Kidney glomerular epithelial cell (primary cell): ENCODE measurements at regions not wholly inside any gene's neighbourhood (a gene's known extent, or its start where the extent isn't known, plus 50 kb on each side); places are given as distances from the start of the nearest gene placed in this dataset.
A peak's percentile ranks its signal among the peaks of the same experiment; 100 is the strongest.
"Not testable (repeated sequence)": the region's sequence is repeated elsewhere in the genome, so short reads cannot be mapped to it uniquely, and the experiment has no call there.

Experiments used
- DNase-seq: peaks from one replicate; lab custom pipeline; 2025; lab: John Stamatoyannopoulos, UW

DNA sequence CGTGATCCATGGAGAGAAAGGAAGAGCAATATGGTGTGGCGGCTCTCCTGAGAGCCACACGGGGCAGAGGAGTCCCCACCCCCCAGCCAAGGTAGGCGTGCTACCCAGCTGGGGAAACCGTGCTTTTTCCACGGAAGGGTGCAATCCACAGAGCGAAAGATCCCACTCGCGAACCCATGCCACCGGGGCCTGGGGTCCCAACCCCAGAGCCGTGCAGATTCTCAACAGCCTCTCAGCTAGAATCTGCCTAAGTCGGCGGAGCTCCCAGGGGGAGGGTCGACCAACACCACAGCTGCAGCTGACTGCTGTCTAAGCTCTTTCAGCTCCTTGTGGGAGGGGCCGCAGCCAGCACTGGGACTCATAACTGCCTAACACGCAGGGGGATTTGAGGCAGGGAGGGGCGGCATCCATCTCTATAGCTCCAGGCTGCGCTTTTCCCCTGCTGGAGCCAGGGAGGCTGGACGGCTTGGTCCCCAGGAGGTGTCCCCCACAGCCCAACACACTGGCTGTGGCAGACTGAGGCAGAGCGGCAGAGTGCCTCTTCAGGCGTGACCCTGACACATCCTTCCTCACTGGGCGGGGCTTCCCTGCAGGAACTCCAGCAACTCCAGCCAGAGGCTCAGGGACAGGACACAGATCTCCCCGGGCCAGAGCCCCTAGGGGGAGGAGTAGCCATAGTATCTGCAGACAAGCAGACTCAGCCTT, 107.6 kb upstream of the ZBTB20 start:
- no peak for DNase-seq

DNA sequence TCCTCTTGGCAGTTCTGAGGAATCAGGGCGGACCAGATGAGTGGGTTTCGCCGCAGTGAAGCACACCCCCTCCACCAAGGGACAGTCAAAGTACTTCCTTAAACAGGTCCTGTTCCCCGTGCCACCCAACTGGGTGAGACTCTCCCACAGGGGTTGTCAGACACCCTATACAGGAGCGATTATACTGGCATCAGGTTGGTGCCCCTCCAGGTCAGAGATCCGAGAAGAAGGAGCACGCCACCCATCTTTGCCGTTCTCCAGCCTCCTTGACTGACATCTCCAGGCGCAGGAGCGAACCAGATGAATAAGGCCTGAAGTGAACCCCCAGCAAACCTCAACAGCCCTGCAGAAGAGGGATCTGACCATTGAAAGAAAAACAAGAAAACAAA, 108.1 kb upstream of the ZBTB20 start:
- DNase-seq: no peak

GRCh38 chr3:115270849-115271248, 123.8 kb upstream of the ZBTB20 start:
- DNase-seq: no peak

- DNase-seq: peak; percentile 17
Observed at GRCh38 chr3:115272036-115272824, 125.1 kb upstream of the ZBTB20 start.

- no peak for DNase-seq
Observed at GRCh38 chr3:115275896-115276295, 128.8 kb upstream of the ZBTB20 start.

- DNase-seq: no peak
Observed at GRCh38 chr3:115279939-115280338, 132.9 kb upstream of the ZBTB20 start.

DNA sequence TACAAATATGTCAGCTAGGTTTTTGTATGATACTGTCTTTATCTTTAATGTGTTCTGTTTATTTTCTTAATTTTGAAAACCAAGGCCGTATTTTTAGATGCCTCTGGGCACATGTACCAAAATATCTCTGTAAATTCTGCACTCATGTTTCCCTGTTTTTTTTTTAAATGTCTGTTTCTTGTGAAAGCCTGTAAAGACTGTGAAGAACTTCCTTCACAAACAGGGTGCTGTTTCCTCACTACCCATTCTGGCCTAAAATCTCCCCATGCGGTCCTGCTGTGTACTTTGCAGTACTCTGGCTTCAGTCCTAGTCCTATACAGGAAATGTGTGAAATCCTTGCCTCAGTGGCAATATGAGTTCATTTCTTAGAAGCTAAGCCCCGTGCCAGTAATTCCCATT, 133.4 kb upstream of the ZBTB20 start:
- no peak for DNase-seq

GRCh38 chr3:115281697-115282675, 134.9 kb upstream of the ZBTB20 start:
- no peak for DNase-seq

GRCh38 chr3:115284980-115285379, 137.9 kb upstream of the ZBTB20 start:
- DNase-seq: peak; percentile 62

DNA sequence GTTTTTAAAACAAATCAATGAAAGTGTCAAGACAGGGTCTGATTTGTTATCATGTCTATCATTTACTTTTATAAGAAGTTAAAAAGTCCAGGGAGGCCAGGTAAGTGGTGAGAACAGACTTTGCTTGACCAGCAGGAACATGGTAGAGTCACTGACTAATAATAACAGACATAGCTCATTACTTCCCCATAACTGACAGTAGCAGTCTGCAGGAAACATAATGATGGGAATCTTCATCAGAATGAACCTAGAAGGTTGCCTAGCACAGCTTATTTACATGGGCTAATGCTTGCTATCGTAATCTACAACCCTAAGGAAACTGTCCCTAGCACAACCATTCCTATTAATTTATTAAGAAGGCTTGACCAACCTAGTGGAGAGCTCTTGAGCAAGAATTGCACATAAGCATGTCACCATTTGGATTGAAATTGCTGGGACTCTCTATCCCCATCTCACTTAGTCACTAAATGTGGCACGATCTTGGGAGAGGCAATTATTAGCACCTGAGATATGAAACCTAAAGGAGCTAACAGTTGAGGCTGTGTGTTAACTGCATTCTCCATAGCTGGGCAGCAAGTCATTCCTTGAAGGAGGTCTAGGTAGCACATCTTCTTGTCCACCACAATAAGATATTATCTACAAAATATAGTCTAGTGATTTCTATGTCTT, 139.6 kb upstream of the ZBTB20 start:
- no peak for DNase-seq

DNA sequence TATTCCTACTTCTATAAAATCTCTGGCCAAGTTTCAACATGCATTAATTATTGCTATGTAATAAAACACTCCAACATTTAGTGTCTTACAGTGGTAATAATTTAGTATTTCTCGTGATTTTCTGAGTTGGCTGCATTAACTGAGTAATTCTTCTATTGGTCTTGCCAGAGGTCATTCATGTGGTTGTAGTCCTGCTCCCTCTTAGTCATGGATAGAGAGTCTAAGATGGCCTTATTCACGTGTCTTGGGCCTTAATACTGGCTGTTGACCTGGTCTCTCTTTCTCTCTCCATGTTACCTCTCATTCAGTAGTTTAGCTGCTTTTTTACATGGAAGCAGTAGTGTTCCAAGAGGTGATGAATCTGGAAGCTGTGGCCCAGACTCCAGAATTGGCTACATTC, 140.1 kb upstream of the ZBTB20 start:
- no peak for DNase-seq

GRCh38 chr3:115292131-115292530, 145.0 kb upstream of the ZBTB20 start:
- DNase-seq: no peak

DNA sequence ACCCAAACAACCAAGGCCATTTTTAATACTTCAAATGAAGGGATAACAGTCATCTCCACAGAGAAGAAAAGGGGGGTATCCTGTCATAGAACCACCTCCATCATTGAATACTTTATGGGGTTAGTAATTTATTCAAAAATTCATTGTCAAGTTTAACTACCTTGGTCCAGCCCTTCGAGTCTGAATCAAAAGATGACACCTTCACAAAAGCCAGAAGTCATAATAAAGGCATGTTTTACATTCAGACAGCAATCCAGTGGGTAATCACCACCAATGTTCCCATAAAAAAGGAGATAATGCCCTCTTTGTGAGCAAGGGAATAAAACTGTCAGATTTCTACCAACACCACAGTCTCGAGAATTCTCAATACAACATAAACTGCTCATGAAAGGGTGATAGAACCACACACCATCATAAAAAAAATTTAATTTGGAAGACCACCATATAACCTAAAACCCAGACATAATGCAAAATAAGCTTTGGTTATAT, 145.6 kb upstream of the ZBTB20 start:
- DNase-seq: no peak

DNA sequence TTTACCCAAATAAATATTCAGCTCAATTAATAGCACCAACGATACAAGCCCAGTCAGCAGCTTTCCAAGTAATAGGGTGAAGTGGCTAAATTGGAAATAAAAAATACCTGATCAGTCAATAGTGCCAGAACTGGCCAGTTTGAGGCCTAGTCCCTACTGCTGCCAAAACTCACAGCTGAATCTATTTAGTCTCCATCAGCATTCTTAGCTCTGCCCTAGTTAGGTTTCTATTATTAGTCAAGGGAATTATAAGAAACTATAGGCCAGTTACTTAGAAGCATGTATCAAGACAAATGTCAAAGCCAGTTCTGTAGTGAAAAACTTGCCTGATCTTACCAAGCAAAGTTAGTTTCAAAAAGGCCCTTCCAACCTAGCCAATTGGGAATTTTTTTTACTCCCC, 146.2 kb upstream of the ZBTB20 start:
- no peak for DNase-seq

- DNase-seq: no peak
Observed at GRCh38 chr3:115301364-115301860, 154.3 kb upstream of the ZBTB20 start.

- DNase-seq: not testable (repeated sequence)
Observed at GRCh38 chr3:115317953-115318352, 170.9 kb upstream of the ZBTB20 start.

- no peak for DNase-seq
Observed at GRCh38 chr3:115321400-115321805, 174.3 kb upstream of the ZBTB20 start.

- no peak for DNase-seq
Observed at GRCh38 chr3:115322901-115323300, 175.8 kb upstream of the ZBTB20 start.

- DNase-seq: no peak
Observed at GRCh38 chr3:115323380-115323779, 176.3 kb upstream of the ZBTB20 start.

DNA sequence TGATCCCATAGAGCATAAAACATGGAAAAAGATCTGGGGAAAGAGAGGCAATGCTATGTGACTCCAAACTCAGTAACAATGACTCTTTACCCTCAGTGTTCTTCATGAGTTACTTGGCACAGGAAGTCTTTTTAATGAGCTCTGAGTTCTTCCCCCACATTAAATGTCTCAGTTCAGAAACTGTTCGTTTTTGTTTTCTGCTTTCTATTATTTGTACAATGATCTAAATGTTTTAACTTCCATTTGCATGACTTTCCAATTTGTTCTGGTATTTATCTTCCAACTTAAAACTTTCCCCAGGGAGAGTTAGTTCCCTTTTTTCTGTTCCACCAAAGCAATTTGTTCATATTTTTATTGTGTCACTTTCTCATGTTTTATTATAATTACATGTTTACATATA, 177.0 kb upstream of the ZBTB20 start:
- DNase-seq: no peak

DNA sequence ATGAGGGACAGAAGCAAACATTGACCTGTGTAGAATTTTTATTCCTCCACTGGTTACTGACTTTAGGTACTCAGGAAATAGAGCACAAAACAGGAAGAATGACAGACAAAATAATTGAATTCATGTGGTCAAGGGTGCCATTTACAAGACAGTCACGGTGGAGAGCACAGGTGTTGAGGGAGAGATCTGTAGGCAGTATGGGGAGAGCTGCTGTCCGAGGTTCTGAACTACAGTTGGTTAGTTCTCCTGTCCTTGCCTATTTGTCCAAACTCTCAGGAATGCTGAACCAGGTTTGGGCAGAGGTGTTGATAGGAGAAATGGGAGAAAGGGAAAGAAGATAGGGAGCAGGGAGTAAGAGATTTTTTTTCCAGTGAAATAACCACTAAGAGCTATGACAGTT, 178.5 kb upstream of the ZBTB20 start:
- peak; percentile 32 for DNase-seq
